Retinal pigment epithelial cell (primary cell): ENCODE measurements at regions not wholly inside any gene's neighbourhood (a gene's known extent, or its start where the extent isn't known, plus 50 kb on each side); places are given as distances from the start of the nearest gene placed in this dataset.

Experiments used
- DNase-seq: peaks from one replicate; pipeline ENCODE4 v3.0.0-alpha.2; 2010; ENCODE audit warnings: low read depth
- H3K4me3 ChIP-seq: 2 replicates; pipeline ENCODE4 v1.5.1; 2011; ENCODE audit warnings: mild to moderate bottlenecking, low read length, control low read depth, moderate library complexity
- CTCF ChIP-seq: conservative IDR thresholded peaks from 2 replicates; pipeline ENCODE4 v1.5.1; 2011; ENCODE audit warnings: low read depth, low read length, control low read depth, inconsistent platforms

DNA sequence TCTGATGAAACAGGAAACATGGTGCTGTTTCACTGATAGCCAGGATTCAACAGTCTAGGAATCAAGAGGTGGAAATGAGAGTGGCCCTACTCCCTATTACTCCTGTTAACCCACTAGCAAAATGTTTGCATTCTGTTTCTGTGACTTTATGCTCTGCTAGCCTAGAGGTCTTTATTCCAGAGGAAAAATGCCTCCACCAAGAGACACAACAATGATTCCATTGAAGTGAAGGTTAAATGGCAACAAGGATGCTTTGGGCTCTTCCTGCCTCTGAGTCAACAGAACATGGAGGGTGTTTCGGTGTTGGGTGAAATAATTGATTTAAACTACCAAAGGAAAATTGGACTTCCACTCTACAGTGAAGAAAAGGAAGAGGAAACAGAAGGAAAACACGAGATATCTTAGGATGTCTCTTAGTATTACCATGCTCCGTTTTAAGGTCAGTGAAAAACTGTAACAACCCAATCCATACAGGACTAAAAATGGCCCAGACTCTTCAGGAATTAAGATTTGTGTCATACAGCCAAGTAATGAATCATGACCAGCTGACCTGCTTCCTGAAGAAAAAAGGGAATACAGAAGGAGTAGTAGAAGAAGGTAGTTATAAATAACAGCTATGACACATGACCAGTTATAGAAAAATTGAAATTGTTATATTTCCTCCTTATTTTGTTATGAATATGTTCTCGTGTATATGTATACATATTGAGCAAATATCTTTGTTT is 1237.8 kb downstream of the NCAM2 start:
- peak; percentile 40 for DNase-seq
- no peak for TF ChIP-seq CTCF

GRCh38 chr21:22244516-22244915 is 1246.3 kb downstream of the NCAM2 start:
- TF ChIP-seq CTCF = no peak
- DNase-seq = no peak

More for the DNA sequence above, 1237.8 kb downstream of the NCAM2 start:
- no peak overlapping the region for H3K4me3 ChIP-seq

GRCh38 chr21:22250355-22250754 is 1252.1 kb downstream of the NCAM2 start:
- no peak overlapping the region for H3K4me3 ChIP-seq
- no peak for DNase-seq
- no peak for TF ChIP-seq CTCF

More at GRCh38 chr21:22244516-22244915, 1246.3 kb downstream of the NCAM2 start:
- H3K4me3 ChIP-seq = no peak overlapping the region

DNA sequence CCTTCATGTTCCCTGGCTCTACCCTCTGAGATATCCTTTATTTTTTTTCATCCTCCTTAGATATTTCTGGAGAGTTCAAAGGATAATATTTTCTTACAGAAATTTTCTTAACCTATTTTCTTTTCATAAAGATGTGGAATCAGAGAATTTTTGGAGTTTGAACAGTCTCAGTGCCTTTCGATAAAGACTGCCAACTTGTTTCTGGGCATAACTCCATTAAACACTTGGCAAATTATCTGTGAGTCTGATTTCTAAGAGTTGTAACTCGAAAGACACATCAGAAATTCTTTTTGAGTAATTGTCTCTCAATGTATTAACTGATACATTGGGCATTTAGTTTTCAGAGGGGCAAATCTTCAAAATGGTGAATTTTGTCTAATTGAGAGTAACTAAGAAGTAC is 1255.6 kb downstream of the NCAM2 start:
- DNase-seq = no peak
- H3K4me3 ChIP-seq = no peak overlapping the region
- no peak for TF ChIP-seq CTCF

DNA sequence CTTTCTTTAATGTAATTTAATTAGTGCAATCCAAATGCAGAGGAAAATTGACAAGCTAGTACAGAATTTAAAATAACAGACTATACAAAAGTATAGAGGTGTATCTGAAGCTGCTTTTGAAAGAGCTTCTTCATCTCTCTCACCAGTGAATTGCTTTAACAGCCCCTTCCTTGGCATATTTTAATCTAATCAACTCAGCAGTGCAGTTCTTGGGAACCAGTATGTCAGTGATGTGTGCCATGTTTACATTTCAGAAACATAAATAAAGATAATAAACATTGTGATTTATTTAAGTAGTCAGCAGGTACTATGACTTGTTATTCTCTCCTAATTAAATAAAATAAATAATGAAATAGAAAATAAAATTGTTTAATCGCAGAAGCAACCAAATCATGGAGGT is 1260.6 kb downstream of the NCAM2 start:
- TF ChIP-seq CTCF = no peak
- DNase-seq = no peak
- H3K4me3 ChIP-seq = no peak overlapping the region

GRCh38 chr21:22260274-22260673 is 1262.1 kb downstream of the NCAM2 start:
- no peak overlapping the region for H3K4me3 ChIP-seq
- DNase-seq = no peak
- TF ChIP-seq CTCF = no peak

GRCh38 chr21:22263890-22264289 is 1265.7 kb downstream of the NCAM2 start:
- no peak overlapping the region for H3K4me3 ChIP-seq
- DNase-seq = no peak
- no peak for TF ChIP-seq CTCF
